GM10266 (cell line): ENCODE measurements at regions not wholly inside any gene's neighbourhood (a gene's known extent, or its start where the extent isn't known, plus 50 kb on each side); places are given as distances from the start of the nearest gene placed in this dataset.

ENCODE experiments used
- DNase-seq: peaks from one replicate; pipeline ENCODE4 v3.0.0; 2012; ENCODE audit errors: extremely low spot score
- TF ChIP-seq, protein P1 (sequence below): IDR thresholded peaks from 2 replicates; pipeline ENCODE4 v1.5.1; 2012; ENCODE audit warnings: mild to moderate bottlenecking, low read depth; ENCODE audit not compliant: control insufficient read depth, insufficient read depth; ENCODE audit errors: missing control alignments

DNA sequence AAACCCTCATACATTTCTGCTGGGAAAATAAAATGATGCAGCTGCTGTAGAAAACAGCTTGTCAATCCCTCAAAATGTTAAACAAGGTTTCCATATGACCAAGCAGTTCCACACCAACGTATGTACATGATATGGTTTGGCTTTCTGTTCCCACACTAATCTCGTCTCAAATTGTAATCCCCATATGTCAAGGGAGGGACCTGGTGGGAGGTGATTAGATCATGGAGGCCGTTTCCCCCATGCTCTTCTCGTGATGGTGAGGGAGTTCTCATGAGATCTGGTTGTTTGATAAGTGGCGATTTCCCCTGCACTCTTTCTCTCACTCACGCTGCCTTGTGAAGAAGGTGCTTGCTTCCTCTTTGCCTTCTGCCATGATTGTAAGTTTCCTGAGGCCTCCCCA lies 100.6 kb upstream of the SLC24A5 start:
- no peak for DNase-seq
- TF ChIP-seq, protein P1, sequence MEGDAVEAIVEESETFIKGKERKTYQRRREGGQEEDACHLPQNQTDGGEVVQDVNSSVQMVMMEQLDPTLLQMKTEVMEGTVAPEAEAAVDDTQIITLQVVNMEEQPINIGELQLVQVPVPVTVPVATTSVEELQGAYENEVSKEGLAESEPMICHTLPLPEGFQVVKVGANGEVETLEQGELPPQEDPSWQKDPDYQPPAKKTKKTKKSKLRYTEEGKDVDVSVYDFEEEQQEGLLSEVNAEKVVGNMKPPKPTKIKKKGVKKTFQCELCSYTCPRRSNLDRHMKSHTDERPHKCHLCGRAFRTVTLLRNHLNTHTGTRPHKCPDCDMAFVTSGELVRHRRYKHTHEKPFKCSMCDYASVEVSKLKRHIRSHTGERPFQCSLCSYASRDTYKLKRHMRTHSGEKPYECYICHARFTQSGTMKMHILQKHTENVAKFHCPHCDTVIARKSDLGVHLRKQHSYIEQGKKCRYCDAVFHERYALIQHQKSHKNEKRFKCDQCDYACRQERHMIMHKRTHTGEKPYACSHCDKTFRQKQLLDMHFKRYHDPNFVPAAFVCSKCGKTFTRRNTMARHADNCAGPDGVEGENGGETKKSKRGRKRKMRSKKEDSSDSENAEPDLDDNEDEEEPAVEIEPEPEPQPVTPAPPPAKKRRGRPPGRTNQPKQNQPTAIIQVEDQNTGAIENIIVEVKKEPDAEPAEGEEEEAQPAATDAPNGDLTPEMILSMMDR, result no peak

DNA sequence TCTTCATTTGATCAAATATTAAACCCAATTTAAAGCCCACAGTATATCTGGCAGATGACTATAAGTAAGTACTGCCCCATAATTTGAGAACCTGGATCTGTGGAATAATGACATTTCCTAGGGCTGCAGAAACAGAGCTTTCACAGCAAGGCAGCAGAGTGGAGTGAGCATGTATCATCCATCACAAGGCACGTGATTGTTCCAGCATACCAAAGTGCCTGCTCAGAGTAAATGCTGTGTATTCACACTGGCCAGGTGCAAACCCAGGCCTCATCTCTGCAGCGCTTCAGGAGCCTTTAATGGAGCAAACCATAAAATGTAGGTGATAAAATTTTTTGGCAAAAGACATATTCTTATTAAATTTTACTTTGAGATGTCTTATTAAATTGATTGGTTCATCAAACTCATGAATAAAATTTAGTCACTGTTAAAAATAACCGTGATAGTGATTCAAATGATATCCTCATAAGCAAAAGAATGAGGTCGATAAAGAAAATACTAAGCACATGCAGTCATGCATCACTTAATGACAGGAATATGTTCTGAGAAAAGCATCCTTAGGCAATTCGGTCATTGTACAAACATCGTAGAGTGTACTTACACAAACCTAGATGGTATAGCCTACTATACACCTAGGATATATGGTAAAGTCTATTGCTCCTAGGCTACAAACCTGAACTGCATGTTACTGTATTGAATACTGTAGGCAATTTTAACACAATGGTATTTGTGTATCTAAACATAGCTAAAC lies 99.3 kb upstream of the SLC24A5 start:
- DNase-seq, result no peak
- TF ChIP-seq, protein P1, result no peak

DNA sequence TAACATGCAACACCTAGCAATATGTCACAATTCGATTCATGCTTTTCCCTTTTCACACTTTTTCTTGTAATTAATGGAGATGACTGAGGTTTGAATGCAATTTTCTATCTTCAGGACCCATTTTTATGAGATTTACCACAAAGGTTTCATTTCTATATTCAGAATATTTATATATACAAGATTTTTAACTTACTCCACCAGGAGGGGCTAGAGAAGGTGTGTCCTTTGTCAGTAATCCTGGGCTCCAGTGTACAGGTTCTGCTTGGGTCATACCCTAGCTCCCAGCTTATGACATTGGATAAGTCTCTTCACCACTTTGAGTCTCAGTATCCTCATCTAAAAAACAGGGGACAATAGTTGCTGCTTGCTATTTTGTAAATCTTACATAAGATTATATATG lies 95.7 kb upstream of the SLC24A5 start:
- TF ChIP-seq, protein P1, result no peak
- DNase-seq, result no peak

DNA sequence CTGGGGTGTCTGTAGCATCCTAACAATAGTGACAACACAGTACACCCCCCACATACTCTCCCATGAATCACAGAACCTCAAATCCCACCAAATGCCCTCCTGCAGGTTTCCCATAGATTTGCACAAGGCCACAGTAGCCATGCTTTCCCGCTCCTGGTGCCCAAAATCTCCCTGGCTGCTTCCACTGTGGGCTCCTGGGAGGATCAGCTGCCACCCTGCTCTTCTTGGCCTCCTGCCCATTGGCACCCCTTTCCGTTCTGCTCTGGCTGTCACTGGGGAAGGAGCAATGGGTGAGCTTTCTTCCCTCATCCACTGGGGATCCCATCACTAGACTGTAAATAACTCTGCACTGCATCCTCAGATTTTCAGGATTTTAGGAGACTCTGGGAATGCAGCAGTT lies 92.1 kb upstream of the SLC24A5 start:
- no peak for DNase-seq
- TF ChIP-seq, protein P1, result no peak

DNA sequence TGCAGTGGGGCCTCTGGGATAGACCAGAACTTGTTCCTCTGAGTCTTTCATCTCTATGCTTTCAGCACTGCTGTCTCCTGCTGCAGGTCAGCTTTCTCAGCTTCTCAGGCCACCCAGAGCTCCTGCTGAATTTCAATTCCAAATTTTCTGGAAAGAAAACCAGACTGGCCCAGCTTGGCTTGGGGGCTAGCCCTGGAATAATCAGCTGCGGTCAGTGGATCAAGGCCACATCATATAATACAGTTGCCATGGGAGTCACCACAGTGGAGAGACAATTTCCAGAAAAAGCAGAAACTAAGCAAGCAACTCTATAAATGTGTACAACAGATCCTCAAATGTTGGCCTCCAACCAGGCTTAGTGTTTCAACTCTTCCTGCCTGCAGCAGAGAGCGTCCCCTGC lies 91.1 kb upstream of the SLC24A5 start:
- TF ChIP-seq, protein P1, result no peak
- no peak for DNase-seq

DNA sequence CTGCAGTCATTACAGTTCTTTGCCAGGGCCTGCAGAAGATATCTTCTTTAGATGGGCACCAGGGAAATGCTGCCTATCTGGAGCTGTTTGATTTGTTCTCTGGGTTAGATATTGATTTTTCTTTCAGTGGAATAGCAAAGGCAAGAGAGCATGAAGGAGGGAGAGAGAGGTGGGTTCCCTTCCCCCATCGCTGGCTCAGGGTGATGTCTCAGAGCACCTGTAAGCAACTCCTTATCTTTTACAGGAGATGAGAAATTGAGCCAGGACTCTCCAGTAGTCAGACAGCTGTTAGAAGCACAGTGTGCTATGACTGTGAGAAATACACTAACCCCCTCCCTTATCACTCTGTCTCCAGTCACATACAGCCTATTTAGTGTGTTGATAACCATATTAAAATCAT lies 89.3 kb upstream of the SLC24A5 start:
- DNase-seq, result no peak
- TF ChIP-seq, protein P1, result no peak

DNA sequence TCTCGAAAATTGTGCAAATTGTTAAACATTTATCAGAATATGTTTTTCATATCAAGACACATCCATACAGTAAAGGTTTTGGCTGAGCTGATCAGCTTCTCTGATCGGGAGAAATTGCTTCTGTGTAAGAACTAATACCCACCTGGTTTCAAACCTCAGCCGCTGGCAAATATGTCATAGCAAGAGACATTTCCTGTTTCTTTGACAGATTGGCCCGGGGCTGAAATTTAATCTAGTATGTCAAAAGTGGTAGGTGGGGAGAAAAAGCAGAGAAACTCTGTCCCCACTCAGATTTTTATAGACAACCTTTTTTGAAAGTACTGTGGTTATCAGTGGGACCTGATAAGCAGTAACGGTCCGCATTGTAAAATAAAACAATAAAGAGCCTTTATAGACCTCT lies 88.8 kb upstream of the SLC24A5 start:
- no peak for DNase-seq
- TF ChIP-seq, protein P1, result no peak
